Breast epithelium (tissue), 3 donors: ENCODE measurements at regions not wholly inside any gene's neighbourhood (a gene's known extent, or its start where the extent isn't known, plus 50 kb on each side); places are given as distances from the start of the nearest gene placed in this dataset.

Experiments used
- CTCF ChIP-seq, 3 donors: fragments of 450-650 bp; IDR thresholded peaks; one replicate each; pipeline ENCODE4 v1.5.1; 2016 to 2017; ENCODE audit warnings: antibody characterized with exemption in 3 of 3, mild to moderate bottlenecking in 3 of 3, moderate library complexity in 3 of 3
- POLR2A ChIP-seq: fragments of 450-650 bp; IDR thresholded peaks from one replicate; pipeline ENCODE4 v1.6.1; 2016; ENCODE audit warnings: antibody characterized with exemption, mild to moderate bottlenecking, moderate library complexity

GRCh38 chr6:86118271-86118670 is 475.6 kb upstream of the SYNCRIP start:
- TF ChIP-seq POLR2A (no peak), CTCF (IDR thresholded peaks at IDR 0.05) (no peak)
